NCI-H226 (cell line): ENCODE measurements at regions not wholly inside any gene's neighbourhood (a gene's known extent, or its start where the extent isn't known, plus 50 kb on each side); places are given as distances from the start of the nearest gene placed in this dataset.

Experiments used
- DNase-seq: peaks from one replicate; pipeline ENCODE4 v3.0.0-alpha.2; 2015

- no peak for DNase-seq
Observed at GRCh38 chr2:52253416-52253980, 1221.6 kb upstream of the NRXN1 start.

- DNase-seq = no peak
Observed at GRCh38 chr2:52238782-52239181, 1206.8 kb upstream of the NRXN1 start.

GRCh38 chr2:52222128-52222527 lies 1190.2 kb upstream of the NRXN1 start:
- DNase-seq = no peak

- DNase-seq = no peak
Observed at GRCh38 chr2:52220393-52220792, 1188.5 kb upstream of the NRXN1 start.

- no peak for DNase-seq
Observed at GRCh38 chr2:52210611-52211010, 1178.7 kb upstream of the NRXN1 start.

- no peak for DNase-seq
Observed at GRCh38 chr2:52210161-52210560, 1178.2 kb upstream of the NRXN1 start.

- DNase-seq = no peak
Observed at GRCh38 chr2:52194342-52194741, 1162.4 kb upstream of the NRXN1 start.

GRCh38 chr2:52193804-52194203 lies 1161.9 kb upstream of the NRXN1 start:
- no peak for DNase-seq

- DNase-seq = no peak
Observed at GRCh38 chr2:52192656-52193055, 1160.7 kb upstream of the NRXN1 start.

GRCh38 chr2:52181080-52181479 lies 1149.1 kb upstream of the NRXN1 start:
- DNase-seq = no peak

GRCh38 chr2:52178845-52179244 lies 1146.9 kb upstream of the NRXN1 start:
- no peak for DNase-seq

- no peak for DNase-seq
Observed at GRCh38 chr2:52145005-52145404, 1113.1 kb upstream of the NRXN1 start.

GRCh38 chr2:52144590-52144989 lies 1112.7 kb upstream of the NRXN1 start:
- no peak for DNase-seq

- DNase-seq = no peak
Observed at GRCh38 chr2:52141076-52141475, 1109.1 kb upstream of the NRXN1 start.

- no peak for DNase-seq
Observed at GRCh38 chr2:52139241-52139640, 1107.3 kb upstream of the NRXN1 start.

- no peak for DNase-seq
Observed at GRCh38 chr2:52135235-52135634, 1103.3 kb upstream of the NRXN1 start.

- DNase-seq = no peak
Observed at GRCh38 chr2:52128081-52128480, 1096.1 kb upstream of the NRXN1 start.

GRCh38 chr2:52127527-52127926 lies 1095.6 kb upstream of the NRXN1 start:
- DNase-seq = no peak

- DNase-seq = no peak
Observed at GRCh38 chr2:52117299-52117698, 1085.4 kb upstream of the NRXN1 start.

- DNase-seq = no peak
Observed at GRCh38 chr2:52115750-52116149, 1083.8 kb upstream of the NRXN1 start.

GRCh38 chr2:52113338-52113737 lies 1081.4 kb upstream of the NRXN1 start:
- DNase-seq = no peak

- DNase-seq = no peak
Observed at GRCh38 chr2:52112141-52112540, 1080.2 kb upstream of the NRXN1 start.

GRCh38 chr2:52107124-52107523 lies 1075.2 kb upstream of the NRXN1 start:
- DNase-seq = no peak

- DNase-seq = no peak
Observed at GRCh38 chr2:52097071-52097470, 1065.1 kb upstream of the NRXN1 start.

GRCh38 chr2:52084759-52085158 lies 1052.8 kb upstream of the NRXN1 start:
- no peak for DNase-seq

- no peak for DNase-seq
Observed at GRCh38 chr2:52083214-52083613, 1051.3 kb upstream of the NRXN1 start.
